Panc1 (cell line): ENCODE measurements at regions not wholly inside any gene's neighbourhood (a gene's known extent, or its start where the extent isn't known, plus 50 kb on each side); places are given as distances from the start of the nearest gene placed in this dataset.

ENCODE experiments used
- CTCF ChIP-seq: fragments of 450-650 bp; IDR thresholded peaks from 2 replicates; pipeline ENCODE4 v1.5.1; 2017; ENCODE audit warnings: mild to moderate bottlenecking
- POLR2AphosphoS5 ChIP-seq: IDR thresholded peaks from 2 replicates; pipeline ENCODE4 v1.6.1; 2012; ENCODE audit warnings: mild to moderate bottlenecking, low read depth, low read length, moderate library complexity
- SIN3A ChIP-seq: IDR thresholded peaks from 2 replicates; pipeline ENCODE4 v1.6.1; 2012; ENCODE audit warnings: low read depth, mild to moderate bottlenecking, low read length, moderate library complexity, borderline replicate concordance; ENCODE audit not compliant: insufficient read depth

GRCh38 chr14:29161593-29161992 lies 395.0 kb downstream of the FOXG1 start:
- TF ChIP-seq POLR2AphosphoS5 (no peak), CTCF (no peak), SIN3A (no peak)
